NCI-H69 (cell line): ENCODE measurements at regions not wholly inside any gene's neighbourhood (a gene's known extent, or its start where the extent isn't known, plus 50 kb on each side); places are given as distances from the start of the nearest gene placed in this dataset.

Experiments used
- DNase-seq: peaks from one replicate; lab custom pipeline; 2025; lab: John Stamatoyannopoulos, UW

GRCh38 chr11:70570693-70571395, 172.5 kb downstream of the CTTN start:
- no peak for DNase-seq

GRCh38 chr11:70572974-70573260, 174.6 kb downstream of the CTTN start:
- DNase-seq: no peak

GRCh38 chr11:70573701-70574151, 175.4 kb downstream of the CTTN start:
- DNase-seq: no peak

GRCh38 chr11:70574725-70575347, 176.5 kb downstream of the CTTN start:
- DNase-seq: no peak

- DNase-seq: no peak
These were observed 177.2 kb downstream of the CTTN start for GRCh38 chr11:70575396-70576060.

- DNase-seq: no peak
These were observed 178.9 kb downstream of the CTTN start for GRCh38 chr11:70577258-70577603.

- no peak for DNase-seq
These were observed 179.6 kb downstream of the CTTN start for GRCh38 chr11:70577948-70578347.

GRCh38 chr11:70578371-70578770, 180.0 kb downstream of the CTTN start:
- DNase-seq: no peak

GRCh38 chr11:70578831-70579230, 180.5 kb downstream of the CTTN start:
- DNase-seq: no peak

GRCh38 chr11:70579316-70579955, 181.1 kb downstream of the CTTN start:
- DNase-seq: no peak

GRCh38 chr11:70580036-70580805, 181.9 kb downstream of the CTTN start:
- DNase-seq: no peak

GRCh38 chr11:70581991-70582885, 183.9 kb downstream of the CTTN start:
- peak; percentile 16 for DNase-seq

- no peak for DNase-seq
These were observed 184.7 kb downstream of the CTTN start for GRCh38 chr11:70582886-70583641.

- no peak for DNase-seq
These were observed 185.5 kb downstream of the CTTN start for GRCh38 chr11:70583781-70584218.

- no peak for DNase-seq
These were observed 186.3 kb downstream of the CTTN start for GRCh38 chr11:70584498-70585235.

GRCh38 chr11:70585236-70585545, 186.9 kb downstream of the CTTN start:
- no peak for DNase-seq

- DNase-seq: no peak
These were observed 188.1 kb downstream of the CTTN start for GRCh38 chr11:70586261-70587074.

- DNase-seq: no peak
These were observed 188.7 kb downstream of the CTTN start for GRCh38 chr11:70587075-70587389.

GRCh38 chr11:70590356-70590991, 192.1 kb downstream of the CTTN start:
- peak; percentile 48 for DNase-seq
